HEK293T (cell line): ENCODE measurements at regions not wholly inside any gene's neighbourhood (a gene's known extent, or its start where the extent isn't known, plus 50 kb on each side); places are given as distances from the start of the nearest gene placed in this dataset.

Experiments
- ELF4 ChIP-seq: fragments of 450-650 bp; IDR thresholded peaks from 2 replicates; pipeline ENCODE4 v1.6.1; 2017; ENCODE audit warnings: antibody characterized with exemption
- FOXA1 ChIP-seq: fragments of 450-650 bp; IDR thresholded peaks from 2 replicates; pipeline ENCODE4 v1.6.1; 2016; ENCODE audit warnings: mild to moderate bottlenecking
- FOXK2 ChIP-seq: fragments of 450-650 bp; IDR thresholded peaks from 2 replicates; pipeline ENCODE4 v1.6.1; 2016; ENCODE audit warnings: mild to moderate bottlenecking
- LEF1 ChIP-seq: fragments of 450-650 bp; IDR thresholded peaks from 2 replicates; pipeline ENCODE4 v1.6.1; 2017; ENCODE audit warnings: mild to moderate bottlenecking, borderline replicate concordance
- SUZ12 ChIP-seq: fragments of 450-650 bp; IDR thresholded peaks from 2 replicates; pipeline ENCODE4 v1.6.1; 2016; ENCODE audit warnings: mild to moderate bottlenecking

GRCh38 chr9:88732128-88732527, 197.2 kb downstream of the NXNL2 start:
- TF ChIP-seq FOXK2, result no peak
- no peak for TF ChIP-seq LEF1
- no peak for TF ChIP-seq FOXA1
- no peak for TF ChIP-seq ELF4
- no peak for TF ChIP-seq SUZ12
